NCI-H345 treated with DMSO at 0.1 percent for 48 hours (cell line): ENCODE measurements at regions not wholly inside any gene's neighbourhood (a gene's known extent, or its start where the extent isn't known, plus 50 kb on each side); places are given as distances from the start of the nearest gene placed in this dataset.
"Not testable (repeated sequence)": the region's sequence is repeated elsewhere in the genome, so short reads cannot be mapped to it uniquely, and the experiment has no call there.

Source experiments
- DNase-seq: peaks from one replicate; lab custom pipeline; 2025; ENCODE audit not compliant: unreplicated experiment; lab: John Stamatoyannopoulos, UW

DNA sequence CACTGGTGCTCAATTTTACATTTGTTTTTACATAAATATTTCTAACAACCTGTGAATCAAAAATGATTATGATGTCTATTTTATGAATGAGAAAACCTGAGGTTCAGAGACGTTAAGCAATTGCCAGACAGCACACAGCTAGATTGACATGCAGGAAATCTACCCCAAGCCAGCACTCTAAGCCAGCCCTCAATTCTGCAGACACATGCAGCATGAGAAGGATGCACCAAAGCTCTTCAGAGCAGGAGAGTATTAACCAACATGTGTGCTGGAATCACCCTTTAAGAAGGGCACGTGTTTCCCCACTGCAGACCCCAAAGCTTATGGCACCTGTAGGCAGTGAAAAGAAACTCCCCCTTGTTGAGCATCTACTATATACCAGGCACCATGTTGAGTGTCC lies 126.1 kb upstream of the ARHGEF3 start:
- DNase-seq = no peak

DNA sequence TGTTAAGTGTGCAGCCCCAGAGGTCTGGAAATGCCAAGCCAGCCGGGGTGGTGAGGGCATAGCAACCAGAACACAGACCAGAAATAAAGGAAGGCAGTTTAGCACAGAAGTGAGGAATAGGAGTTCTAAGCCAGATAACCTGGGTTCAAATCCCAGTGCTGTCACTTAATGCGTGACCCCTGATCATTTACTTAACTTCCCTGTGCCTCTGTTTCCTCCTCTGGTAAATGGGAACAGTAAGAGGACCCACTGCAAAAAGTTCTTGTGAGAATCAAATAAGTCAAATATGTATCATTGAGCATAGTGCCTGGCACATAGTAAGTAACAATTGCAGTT lies 125.2 kb upstream of the ARHGEF3 start:
- no peak for DNase-seq

DNA sequence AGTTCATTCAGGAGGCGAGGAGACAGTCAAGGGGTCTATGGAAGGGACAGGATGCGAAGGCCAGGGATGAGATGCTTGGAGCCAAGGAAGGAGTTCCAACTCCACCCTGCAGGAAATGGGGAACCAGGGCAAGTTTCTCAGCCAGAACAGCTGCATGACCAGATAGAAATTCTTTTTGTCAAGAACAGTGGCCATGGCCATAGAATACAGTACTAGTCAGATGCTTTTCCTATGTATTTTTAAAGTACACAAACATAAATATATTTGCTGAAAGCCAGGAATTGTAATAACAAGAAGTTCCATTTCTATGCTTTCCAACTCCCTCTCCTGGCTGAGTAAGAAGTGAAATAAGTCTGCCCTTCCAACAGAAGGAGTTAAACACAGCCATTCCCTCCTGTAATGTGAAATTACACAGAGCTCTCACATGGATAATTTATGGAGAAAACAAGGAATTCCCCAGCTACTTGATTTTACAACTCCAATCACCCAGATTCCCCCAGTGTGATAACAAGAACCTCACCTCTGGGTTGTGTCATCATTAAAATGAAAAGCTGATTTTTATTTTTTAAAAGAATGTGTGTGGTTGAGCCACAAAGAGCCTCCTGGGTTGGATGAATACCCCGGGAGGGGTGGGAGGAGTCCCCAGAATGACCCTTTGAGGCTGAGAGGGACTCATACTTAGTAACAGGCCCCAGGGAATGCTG lies 124.6 kb upstream of the ARHGEF3 start:
- no peak for DNase-seq

DNA sequence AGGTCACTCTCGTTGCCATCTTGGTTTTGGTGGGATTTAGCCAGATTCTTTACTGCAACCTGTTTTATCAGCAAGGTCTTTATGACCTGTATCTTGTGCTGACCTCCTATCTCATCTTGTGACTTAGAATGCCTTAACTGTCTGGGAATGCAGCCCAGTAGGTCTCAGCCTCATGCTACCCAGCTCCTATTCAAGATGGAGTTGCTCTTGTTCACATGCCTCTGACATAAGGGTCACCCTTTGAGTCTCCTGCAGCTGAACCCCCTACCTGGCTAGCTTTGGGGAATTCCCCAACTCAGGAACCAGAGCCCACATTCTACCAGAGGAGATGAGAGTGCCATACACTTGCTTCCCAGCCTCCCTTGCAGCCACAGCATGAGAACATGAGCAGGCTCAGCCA lies 123.0 kb upstream of the ARHGEF3 start:
- not testable (repeated sequence) for DNase-seq

DNA sequence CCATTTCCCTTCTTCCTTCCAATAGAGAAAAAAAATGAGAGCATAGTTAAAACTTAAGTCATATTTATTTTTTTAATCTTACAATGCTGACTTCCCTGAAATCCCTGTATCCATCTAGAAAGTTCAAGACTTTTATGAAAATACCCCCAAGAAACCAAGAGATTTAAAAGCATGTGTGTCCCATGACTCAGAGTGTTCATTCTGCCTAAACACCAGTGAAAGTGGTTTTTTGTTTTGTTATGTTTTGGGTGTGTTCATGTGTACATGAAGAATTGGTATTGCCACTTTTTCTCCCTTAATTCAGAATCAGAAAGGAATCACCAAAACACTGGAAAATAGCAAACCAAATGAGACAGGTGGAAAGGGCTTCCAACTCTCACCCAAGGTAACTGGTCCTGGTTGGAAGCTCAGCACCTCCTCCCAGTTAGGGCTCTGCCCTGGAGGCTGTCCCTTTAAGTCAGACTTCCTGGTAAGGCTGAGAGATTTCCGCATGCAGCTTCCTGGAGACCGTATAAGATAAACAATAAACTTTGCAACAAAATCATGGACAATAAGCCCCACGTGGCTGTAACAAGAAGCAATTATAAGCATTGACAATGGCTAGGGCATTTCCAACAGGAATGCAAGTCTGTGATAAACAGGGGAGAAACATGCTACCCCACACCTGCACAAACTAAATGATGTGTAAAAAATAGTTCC lies 121.9 kb upstream of the ARHGEF3 start:
- no peak for DNase-seq

DNA sequence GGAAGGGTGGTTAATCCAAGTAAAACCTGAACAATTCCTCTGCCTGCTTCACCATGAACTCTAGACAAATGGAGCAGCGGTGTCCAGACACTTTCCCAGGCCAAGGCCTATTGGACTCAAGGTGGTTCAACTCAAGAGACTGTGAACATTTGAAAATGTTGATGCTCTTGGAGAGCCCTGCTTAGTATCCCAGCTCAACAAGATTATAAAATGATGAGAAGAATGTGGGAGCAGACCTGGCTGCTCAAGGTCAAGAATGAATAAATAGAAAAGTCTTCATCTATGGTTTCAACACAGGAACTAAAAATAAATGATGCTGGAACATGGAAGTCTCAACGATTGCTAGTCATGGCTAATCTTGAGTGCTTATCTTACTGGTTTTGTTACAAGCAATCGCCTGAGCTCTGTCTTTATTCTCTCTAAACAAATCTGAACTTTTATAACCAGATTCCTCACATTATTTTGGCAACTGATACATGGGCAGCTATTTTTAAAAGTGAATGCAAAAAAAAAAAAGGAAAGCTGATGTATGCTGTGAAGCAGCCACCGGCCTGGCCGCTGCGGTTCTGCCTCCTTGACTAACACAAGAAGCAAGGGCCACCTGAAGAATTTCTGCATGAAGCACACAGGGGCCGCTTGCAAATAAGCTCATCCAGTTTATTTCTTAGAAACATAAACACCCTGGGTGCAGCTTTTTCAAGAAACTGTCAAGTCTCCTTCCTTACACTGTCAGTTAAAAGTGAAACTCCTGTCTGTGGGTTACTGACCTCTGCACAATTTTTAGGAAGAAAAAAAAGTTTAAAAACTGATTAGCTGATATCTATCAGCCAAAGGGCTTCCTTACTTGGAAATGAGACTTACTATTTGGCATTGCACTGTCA lies 120.1 kb upstream of the ARHGEF3 start:
- no peak for DNase-seq

DNA sequence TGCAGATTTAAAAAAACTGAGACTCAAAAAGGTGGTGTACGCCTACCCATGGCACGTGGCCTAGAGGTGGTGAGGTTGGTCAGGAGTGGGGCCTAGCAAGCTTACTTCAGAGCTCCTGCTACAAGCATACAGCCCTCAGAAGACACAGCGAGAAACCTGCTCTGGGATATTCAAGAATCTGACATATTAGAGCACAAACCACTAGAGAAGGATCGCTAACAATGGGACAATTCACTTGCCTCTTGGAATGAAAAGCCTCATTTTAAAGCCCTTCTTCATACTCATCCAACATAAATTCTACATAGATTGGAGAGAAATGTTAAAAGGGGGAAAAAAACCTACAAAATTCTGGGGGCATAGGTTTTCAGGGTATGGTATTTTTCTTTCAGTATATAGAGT lies 118.0 kb upstream of the ARHGEF3 start:
- no peak for DNase-seq

DNA sequence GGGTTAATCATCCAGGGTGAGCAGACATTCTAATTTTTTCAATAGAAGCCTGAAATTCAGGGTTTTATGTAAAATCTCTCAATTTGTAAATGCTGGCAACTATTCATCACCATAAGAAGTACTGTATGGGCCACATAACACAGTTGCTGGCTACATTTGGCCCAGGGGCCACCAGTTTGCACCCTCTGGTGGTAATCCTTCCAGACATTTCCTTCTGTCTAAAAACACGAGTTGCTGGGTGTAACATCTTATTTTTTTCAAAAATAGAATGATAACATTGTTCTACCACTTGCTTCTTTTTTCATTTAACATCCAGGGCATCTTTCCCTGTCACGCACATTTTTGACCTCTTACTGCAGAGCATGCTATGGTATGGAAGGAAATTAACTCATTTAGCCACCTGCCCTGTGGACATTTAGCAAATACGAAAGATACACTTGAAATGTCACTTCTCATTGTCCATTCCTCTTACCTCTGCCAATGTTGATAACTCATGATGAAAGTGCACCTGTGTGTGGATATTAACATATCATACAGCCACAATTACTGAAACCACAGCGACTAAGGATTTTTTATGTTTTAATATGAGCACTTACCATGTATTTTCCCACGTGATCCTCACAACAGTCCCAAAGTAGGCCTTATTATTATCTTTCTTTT lies 117.5 kb upstream of the ARHGEF3 start:
- DNase-seq = no peak

DNA sequence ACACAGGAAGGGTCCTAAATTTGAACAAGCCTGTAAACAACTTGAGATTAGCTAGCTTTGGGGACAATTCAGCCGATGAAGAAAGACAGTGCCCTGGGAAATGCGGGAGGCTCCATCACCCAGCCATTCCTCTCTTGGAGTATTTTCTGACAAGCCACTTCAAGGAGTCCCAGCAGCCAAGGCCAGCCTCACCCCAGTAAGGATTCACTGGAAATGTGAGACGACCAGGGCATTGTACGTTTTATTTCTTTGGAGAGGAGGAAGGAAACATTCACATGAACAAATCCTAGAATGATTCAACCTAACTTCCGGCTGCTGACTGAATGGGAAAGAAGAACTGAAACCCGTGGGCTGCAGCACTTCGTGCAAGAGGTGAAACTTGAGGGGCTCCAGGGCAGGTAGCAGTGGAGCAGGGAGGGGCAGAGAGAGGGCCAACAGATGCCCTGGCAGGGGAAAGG lies 116.4 kb upstream of the ARHGEF3 start:
- DNase-seq = no peak

DNA sequence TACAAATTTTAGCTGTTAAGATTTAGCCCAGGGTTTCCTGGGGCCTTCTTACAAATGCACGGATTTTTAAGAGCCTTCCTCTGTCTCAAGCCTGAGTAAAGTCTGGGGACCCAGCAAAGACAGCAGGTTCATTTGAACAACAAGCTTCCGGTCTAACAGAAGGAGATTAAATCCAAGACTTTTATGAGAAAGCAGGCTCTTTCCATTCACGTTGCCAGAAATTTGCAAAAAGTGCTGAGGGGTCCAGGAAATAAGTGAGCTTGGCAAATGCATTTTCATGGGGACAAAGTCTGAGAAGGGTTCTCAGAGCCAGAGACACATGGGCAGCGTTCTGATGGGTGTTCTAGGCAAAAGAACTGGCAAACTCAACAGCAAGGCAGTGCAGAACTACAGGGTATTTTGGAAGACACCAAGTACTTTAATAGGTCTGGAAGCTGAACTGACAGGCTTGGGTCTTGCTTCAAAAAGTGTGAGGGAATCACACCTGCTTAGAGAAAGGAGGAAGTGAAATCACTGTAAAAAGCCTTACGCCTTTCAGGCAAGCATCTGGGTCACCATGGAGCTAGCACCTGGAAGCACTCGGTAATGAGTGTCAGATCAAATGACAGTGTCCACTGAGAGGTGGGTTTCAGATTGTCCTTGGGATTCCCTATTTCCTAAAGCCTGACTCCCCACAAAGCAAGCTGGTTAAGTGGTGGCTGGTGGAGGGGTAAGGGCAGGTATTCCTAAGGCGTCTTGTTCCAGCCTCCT lies 115.8 kb upstream of the ARHGEF3 start:
- DNase-seq = no peak

DNA sequence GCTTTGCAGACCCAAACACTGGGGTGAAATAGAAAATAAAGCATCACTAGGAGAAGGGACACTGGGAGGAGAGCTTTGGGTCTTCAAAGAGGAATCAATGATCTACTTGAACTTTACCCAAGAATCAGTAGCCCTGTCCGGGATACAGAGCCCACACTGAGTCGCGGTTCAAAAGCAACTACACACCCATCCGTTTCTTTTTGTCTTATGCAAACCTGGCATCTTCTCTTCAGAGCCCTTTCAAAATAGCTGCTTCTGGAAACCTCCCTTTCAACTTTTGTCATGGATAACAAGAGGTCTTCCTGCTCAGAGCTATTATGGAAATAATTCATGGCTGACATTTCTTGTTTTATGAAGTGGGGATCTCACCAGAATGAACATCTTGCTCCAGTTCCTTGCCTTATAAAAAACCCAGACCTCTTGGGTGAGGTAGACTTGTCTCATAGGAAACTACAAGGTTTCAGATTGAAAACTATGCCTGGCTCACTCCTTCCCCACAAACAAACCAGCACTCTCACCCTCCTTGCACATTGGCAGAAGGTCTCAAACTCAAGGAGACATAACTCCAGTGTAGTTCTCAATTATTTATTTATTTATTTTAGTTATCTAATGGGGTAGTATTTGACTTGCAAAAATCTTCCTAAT lies 115.1 kb upstream of the ARHGEF3 start:
- no peak for DNase-seq

DNA sequence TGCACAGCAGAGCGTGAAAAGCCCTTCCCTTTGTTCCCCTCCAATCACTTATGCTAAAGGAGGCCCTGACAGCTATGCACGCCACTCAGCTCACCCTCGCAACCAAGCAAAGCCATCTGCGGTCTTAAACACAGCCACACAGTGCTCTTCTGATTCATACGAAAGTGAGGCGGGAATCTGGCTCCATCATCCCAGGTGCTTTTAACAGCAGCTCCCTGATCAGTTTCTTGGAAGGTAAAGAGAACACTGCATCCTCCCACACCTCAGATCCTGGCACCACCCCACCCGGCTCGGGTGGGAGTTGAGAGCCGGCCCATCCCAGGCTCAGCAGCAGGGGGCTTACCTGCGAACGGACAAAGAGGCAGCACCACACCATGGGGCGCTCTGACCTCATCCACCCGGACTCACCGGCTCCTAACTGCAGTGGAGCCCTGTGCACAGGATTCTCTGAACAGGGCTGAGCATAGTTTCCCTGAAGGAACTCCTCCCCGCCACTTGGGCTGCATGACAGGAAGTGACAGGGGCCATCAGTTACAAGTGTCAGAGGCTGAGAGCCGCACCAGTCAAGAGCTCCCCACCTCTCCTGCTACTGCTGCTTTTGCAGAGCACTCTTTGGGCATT lies 114.3 kb upstream of the ARHGEF3 start:
- DNase-seq = no peak

DNA sequence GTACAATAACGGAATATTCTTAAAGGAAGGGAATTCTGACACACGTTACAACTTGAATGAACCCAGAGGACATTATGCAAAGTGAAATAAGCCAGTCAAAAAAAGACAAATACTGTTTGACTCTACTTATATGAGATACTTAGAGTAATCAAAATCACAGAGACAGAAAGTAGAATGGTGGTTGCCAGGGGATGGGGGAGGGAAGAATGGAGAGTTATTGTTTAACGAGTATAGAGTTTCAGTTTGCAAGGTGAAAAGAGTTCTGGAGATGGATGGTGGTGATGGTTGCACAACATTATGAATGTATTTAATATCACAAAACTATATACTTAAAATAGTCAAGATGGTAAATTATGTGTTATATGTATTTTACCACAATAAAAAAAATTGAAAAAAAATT lies 112.9 kb upstream of the ARHGEF3 start:
- DNase-seq = no peak

DNA sequence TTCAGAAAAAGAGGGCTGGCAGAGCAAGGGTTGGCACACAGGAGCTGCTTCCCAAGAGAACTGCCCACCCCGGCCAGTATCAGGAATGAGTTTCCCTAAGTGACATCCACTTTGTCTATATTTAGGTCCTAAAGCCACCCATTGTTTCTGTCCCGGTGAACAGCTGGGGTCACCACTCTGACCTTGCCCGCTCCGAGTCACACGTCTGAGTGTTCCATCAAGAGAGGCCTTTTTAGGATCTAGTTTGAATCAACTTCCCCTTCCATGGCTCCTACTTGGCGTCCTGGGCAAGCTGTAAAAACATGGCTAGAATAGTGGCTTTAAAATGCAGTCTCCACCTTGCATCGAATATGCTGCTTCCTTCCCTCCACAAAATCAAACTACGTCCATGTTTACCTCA lies 109.6 kb upstream of the ARHGEF3 start:
- DNase-seq = no peak

DNA sequence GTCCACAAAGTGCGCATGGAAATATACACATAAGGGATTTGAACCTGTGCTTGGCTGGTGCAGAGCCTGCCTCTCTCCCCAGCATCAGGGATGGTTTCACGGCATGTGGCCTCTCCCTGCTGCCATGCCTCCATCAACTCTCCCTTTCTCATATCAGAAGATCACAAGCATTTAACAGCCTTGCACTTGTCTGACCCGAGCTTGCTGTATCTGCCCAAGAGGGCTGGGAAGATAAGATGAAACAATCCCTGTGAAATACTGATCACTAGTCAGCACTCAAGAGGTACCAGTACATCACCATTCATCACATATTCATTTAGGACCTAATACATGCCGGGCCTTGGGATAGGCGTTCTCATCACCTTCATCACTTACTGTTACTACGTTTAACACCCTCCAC lies 107.6 kb upstream of the ARHGEF3 start:
- DNase-seq = no peak

DNA sequence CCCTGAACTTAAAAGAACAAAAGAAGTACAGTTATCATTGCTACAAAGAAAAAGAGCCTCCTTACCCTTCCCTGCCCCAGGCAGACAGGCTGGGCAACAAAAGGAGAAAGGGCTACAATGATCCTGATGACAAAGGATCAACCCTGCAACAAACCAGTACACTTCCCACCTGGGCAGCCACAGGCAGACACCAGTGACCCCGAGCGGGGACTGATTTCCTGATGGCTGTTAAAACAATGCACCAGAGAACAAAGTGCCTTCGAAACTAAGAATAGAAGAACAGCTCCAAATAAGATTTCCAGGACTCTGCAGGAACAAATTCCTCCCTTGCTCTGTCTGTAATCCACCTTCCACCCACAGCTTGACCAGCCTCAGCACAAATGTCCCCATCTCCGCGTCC lies 106.3 kb upstream of the ARHGEF3 start:
- DNase-seq = no peak

DNA sequence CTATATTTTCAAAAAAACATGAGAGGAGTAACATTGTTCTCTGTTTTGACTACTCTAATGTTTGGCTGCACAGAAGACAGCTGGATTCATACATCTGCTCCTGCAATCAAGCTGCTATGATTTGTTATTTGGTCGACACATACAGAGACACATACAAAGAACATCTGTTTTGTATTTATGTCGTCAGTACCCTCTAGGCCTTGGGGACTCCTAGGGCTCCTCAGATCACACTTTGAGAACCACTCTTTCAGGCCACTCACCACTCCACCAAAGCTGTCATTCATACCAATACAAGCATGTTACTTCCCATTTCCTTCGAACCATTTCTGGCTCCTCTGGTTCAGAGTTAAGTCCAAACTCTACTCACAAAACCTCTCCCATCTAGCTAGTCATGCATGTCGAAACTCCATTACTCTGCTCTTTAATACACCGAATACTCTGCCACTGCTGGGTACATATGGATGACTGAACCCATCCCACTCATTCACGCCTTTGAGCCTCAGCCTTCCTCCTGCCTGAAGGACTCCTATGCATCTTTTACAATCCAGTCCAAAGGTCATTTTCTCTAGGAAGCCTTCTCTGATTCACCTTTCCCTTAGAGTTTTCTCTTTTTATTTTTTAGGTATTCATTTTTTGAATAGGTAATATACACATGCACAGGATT lies 102.9 kb upstream of the ARHGEF3 start:
- DNase-seq = no peak

DNA sequence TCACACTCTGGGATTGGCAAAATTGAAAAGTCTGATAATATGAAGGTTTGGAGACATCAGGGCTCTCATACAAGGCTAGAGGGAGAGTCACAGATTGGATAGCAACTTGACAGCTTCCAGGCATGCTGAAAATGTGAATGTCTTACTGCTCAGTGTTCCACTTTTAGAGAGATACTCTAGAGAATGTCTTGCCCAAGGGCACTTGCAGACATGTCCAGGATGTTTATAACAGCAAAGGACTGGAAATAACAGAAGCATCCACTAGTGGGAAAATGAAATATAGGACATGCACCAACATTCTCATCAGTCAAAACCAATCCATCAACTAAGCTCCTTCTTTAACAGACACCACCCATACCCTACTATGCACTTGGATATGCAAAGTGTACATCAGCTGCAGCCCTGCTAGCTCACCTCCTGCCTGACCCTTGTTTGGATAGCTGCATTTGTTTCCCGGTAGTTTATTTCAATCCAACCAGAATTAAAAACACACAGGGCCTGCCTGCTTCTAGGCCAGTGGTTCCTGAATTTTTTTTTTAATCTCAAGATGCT lies 101.6 kb upstream of the ARHGEF3 start:
- DNase-seq = no peak
